GM19099 (cell line): ENCODE measurements at regions not wholly inside any gene's neighbourhood (a gene's known extent, or its start where the extent isn't known, plus 50 kb on each side); places are given as distances from the start of the nearest gene placed in this dataset.

Experiments
- POLR2A ChIP-seq: IDR thresholded peaks from 3 replicates; pipeline ENCODE4 v1.6.1; 2011; ENCODE audit warnings: low read depth; ENCODE audit not compliant: insufficient read length; ENCODE audit errors: extremely low read depth

DNA sequence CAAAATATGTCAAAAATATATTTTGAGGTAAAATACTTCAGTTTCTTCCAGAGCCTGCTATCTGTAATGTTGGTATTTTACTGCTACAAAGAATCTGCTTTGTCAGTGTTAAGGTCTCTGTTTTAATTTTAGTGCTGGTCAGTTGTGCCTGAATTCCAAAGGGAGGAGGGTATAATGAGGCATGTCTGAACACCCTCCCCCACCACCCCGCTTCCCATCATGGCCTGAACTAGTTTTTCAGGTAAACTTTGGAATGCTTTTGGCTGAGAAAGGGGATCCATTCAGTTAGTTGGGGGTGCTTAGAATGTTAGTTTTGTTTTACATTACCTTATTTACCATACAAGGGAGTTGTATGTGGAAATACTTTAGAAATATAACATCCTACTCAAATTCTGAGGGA lies 158.5 kb downstream of the MID1IP1 start:
- no peak for TF ChIP-seq POLR2A

- no peak for TF ChIP-seq POLR2A
These were observed 158.9 kb downstream of the MID1IP1 start for GRCh38 chrX:38960137-38960536.

GRCh38 chrX:38961936-38962335 lies 160.7 kb downstream of the MID1IP1 start:
- TF ChIP-seq POLR2A: no peak

DNA sequence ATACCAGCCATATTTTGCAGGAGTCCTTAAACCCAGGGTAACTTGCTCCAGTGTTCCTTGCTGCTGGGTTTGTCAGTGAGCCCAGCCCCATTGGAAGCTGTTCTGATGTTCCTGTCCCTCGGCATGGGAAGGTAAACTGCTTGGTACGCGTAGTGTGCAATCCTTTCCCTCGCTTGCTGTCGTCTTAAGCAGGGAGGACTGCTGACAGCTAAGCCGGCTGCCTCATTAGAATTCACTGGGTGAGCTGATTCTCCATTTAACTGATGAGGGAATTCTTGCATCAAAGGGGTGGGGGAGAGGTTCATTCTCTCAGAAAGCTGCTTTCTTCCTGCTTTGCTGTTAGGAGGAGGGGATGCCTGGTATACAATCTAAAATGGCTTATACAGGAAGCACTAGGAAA lies 164.6 kb downstream of the MID1IP1 start:
- no peak for TF ChIP-seq POLR2A

GRCh38 chrX:38968344-38969216 lies 167.3 kb downstream of the MID1IP1 start:
- TF ChIP-seq POLR2A: no peak

- TF ChIP-seq POLR2A: no peak
These were observed 168.8 kb downstream of the MID1IP1 start for GRCh38 chrX:38970074-38970473.

GRCh38 chrX:38970845-38971244 lies 169.6 kb downstream of the MID1IP1 start:
- no peak for TF ChIP-seq POLR2A

- TF ChIP-seq POLR2A: no peak
These were observed 172.1 kb downstream of the MID1IP1 start for GRCh38 chrX:38973322-38973721.

GRCh38 chrX:38974542-38974941 lies 173.3 kb downstream of the MID1IP1 start:
- no peak for TF ChIP-seq POLR2A

- no peak for TF ChIP-seq POLR2A
These were observed 174.2 kb downstream of the MID1IP1 start for GRCh38 chrX:38975368-38975942.

GRCh38 chrX:38982370-38982769 lies 181.1 kb downstream of the MID1IP1 start:
- no peak for TF ChIP-seq POLR2A

DNA sequence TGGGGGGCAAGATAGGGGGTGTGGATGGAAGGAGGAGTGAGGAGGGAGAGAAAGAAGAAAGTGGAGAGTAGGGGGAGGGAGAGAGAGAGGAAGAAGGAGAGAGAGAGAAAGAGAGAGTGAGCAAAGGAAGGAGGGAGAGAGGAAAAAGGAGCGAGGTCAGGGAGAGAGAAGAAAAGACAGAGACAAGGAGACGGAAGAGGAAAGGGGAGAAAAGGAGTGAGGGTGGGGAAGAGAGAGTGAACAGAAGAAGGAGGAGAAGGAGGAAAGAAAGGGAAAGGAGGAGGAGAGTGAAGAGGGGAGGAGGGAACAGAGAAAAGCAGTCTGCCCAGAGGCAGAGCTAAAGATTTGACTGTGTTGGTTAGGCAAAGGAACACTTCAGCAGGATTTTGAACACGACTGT lies 181.6 kb downstream of the MID1IP1 start:
- TF ChIP-seq POLR2A: no peak

GRCh38 chrX:38985375-38985774 lies 184.1 kb downstream of the MID1IP1 start:
- no peak for TF ChIP-seq POLR2A

DNA sequence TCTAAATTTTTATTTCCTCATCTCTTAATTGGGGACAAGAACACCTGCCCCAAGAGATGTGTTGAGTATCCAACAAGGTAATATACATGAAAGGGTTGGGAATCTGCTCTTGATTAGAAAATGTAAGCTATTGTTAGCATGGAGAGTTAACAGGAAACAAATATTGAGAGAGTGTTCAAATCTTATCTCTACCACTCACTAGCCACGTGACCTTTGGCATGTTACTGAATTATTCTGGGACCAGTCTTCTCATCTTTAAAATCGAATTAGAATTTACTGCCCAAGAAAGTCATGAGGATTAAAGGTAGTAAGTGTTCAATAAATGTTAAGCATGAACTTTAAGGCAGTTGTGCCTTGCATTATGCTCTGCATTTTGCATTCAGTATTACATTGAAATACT lies 184.7 kb downstream of the MID1IP1 start:
- no peak for TF ChIP-seq POLR2A

GRCh38 chrX:38986586-38986985 lies 185.3 kb downstream of the MID1IP1 start:
- no peak for TF ChIP-seq POLR2A

DNA sequence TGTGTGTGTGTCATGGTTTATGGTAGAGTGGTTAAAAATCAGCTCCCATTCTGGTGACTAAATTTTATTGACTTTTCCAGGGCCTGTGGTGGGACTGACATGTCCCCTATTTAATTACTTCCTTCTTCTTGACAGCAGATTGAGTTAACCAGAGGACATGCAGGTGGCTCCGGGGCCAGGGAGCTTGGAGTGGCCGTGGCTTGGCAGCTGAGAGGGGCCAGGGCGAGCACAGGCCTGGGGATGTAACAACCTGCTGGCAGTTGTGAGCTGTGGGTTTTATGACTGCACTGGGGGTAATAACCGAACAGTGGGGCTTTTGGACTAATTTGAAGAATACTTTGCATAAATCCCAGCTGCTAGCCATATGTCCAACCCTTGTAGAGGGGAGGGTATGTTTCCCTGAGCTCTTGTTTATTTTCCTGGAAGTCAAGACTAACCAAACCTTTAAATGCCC lies 186.0 kb downstream of the MID1IP1 start:
- no peak for TF ChIP-seq POLR2A
